HG02610 (cell line): ENCODE measurements at regions not wholly inside any gene's neighbourhood (a gene's known extent, or its start where the extent isn't known, plus 50 kb on each side); places are given as distances from the start of the nearest gene placed in this dataset.

Experiments
- ATAC-seq: cut with Tn5 transposase; IDR thresholded peaks from one replicate; pipeline ENCODE4 v1.9.1; 2021; ENCODE audit warnings: mild to moderate bottlenecking, moderate library complexity; ENCODE audit not compliant: unreplicated experiment

- ATAC-seq, result peak; percentile 17
Observed at GRCh38 chr4:184310881-184311709, 93.4 kb upstream of the ENPP6 start.

GRCh38 chr4:184310171-184310567, 92.5 kb upstream of the ENPP6 start:
- no peak for ATAC-seq

GRCh38 chr4:184309241-184310170, 91.8 kb upstream of the ENPP6 start:
- no peak for ATAC-seq

GRCh38 chr4:184306949-184307348, 89.3 kb upstream of the ENPP6 start:
- ATAC-seq, result no peak

GRCh38 chr4:184306470-184306869, 88.8 kb upstream of the ENPP6 start:
- no peak for ATAC-seq

- ATAC-seq, result no peak
Observed at GRCh38 chr4:184300816-184301215, 83.1 kb upstream of the ENPP6 start.

- ATAC-seq, result no peak
Observed at GRCh38 chr4:184298254-184298653, 80.6 kb upstream of the ENPP6 start.

GRCh38 chr4:184295206-184295605, 77.5 kb upstream of the ENPP6 start:
- no peak for ATAC-seq

- ATAC-seq, result no peak
Observed at GRCh38 chr4:184294606-184295133, 77.0 kb upstream of the ENPP6 start.

- no peak for ATAC-seq
Observed at GRCh38 chr4:184293552-184293951, 75.9 kb upstream of the ENPP6 start.

- ATAC-seq, result no peak
Observed at GRCh38 chr4:184292877-184293276, 75.2 kb upstream of the ENPP6 start.

GRCh38 chr4:184292465-184292867, 74.8 kb upstream of the ENPP6 start:
- ATAC-seq, result no peak

GRCh38 chr4:184289179-184289535, 71.5 kb upstream of the ENPP6 start:
- no peak for ATAC-seq

- peak; percentile 71 for ATAC-seq
Observed at GRCh38 chr4:184288451-184289178, 70.9 kb upstream of the ENPP6 start.

GRCh38 chr4:184287697-184288255, 70.1 kb upstream of the ENPP6 start:
- ATAC-seq, result no peak

- ATAC-seq, result no peak
Observed at GRCh38 chr4:184286358-184286757, 68.7 kb upstream of the ENPP6 start.

GRCh38 chr4:184284742-184285141, 67.1 kb upstream of the ENPP6 start:
- ATAC-seq, result no peak

GRCh38 chr4:184284336-184284690, 66.6 kb upstream of the ENPP6 start:
- no peak for ATAC-seq

- no peak for ATAC-seq
Observed at GRCh38 chr4:184283659-184284335, 66.1 kb upstream of the ENPP6 start.
